Prostate gland (tissue), 2 donors: ENCODE measurements at regions not wholly inside any gene's neighbourhood (a gene's known extent, or its start where the extent isn't known, plus 50 kb on each side); places are given as distances from the start of the nearest gene placed in this dataset.

ENCODE experiments used
- POLR2A ChIP-seq: fragments of 450-650 bp; IDR thresholded peaks from one replicate; pipeline ENCODE4 v1.6.1; 2016; ENCODE audit warnings: antibody characterized with exemption, mild to moderate bottlenecking
- POLR2AphosphoS5 ChIP-seq: sonication (generic); formaldehyde crosslinking; IDR thresholded peaks from one replicate; pipeline ENCODE4 v1.6.1; 2017; ENCODE audit warnings: antibody characterized with exemption
- TF ChIP-seq, protein P1 (sequence below), 4 experiments: fragments of 200-600 bp in 2 of 4; fragments of 450-650 bp in 2 of 4; sonication (generic) in 2 of 4; IDR thresholded peaks; 1 replicate in 3 of 4; 2 replicates in 1 of 4; pipeline ENCODE4 v1.5.1; 2016 to 2019; ENCODE audit warnings: antibody characterized with exemption in 4 of 4, mild to moderate bottlenecking in 2 of 4, moderate library complexity in 2 of 4

- TF ChIP-seq POLR2AphosphoS5 (no peak), POLR2A (no peak)
- TF ChIP-seq, protein P1, sequence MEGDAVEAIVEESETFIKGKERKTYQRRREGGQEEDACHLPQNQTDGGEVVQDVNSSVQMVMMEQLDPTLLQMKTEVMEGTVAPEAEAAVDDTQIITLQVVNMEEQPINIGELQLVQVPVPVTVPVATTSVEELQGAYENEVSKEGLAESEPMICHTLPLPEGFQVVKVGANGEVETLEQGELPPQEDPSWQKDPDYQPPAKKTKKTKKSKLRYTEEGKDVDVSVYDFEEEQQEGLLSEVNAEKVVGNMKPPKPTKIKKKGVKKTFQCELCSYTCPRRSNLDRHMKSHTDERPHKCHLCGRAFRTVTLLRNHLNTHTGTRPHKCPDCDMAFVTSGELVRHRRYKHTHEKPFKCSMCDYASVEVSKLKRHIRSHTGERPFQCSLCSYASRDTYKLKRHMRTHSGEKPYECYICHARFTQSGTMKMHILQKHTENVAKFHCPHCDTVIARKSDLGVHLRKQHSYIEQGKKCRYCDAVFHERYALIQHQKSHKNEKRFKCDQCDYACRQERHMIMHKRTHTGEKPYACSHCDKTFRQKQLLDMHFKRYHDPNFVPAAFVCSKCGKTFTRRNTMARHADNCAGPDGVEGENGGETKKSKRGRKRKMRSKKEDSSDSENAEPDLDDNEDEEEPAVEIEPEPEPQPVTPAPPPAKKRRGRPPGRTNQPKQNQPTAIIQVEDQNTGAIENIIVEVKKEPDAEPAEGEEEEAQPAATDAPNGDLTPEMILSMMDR (IDR thresholded peaks at IDR 0.05) = no peak
Measured at GRCh38 chr5:1652873-1653697, 129.3 kb upstream of the LPCAT1 start.
